K562 (cell line): ENCODE measurements at regions not wholly inside any gene's neighbourhood (a gene's known extent, or its start where the extent isn't known, plus 50 kb on each side); places are given as distances from the start of the nearest gene placed in this dataset.

Experiments used
- ATAC-seq: fragments of 200-7000 bp; cut with Tn5 transposase; 3 replicates; pipeline ENCODE4 v1.9.1; 2020; ENCODE audit warnings: moderate library complexity
- BruUV-seq: library from RNA; stranded (reverse); fragments of 400-500 nt; replicated peaks from 2 replicates; lab custom pipeline; 2021; lab: Mats Ljungman, UMichigan
- CTCF ChIA-PET: fragments of 300-600 bp; formaldehyde crosslinking; extraction: SDS; loops from one replicate; lab custom pipeline; 2021; ENCODE audit warnings: low intra/inter-chr PET ratio; lab: Yijun Ruan, JAX
- POLR2A ChIA-PET: fragments of 300-600, 350-650 bp; sonication (Branson Sonifier 250); formaldehyde crosslinking; extraction: SDS; loops from one replicate; lab custom pipeline; 2021; ENCODE audit warnings: antibody characterized with exemption, inconsistent platforms; lab: Yijun Ruan, JAX
- DNase-seq, 4 experiments: peaks; one replicate each; pipeline versions ENCODE4 v3.0.0 to v3.0.0-alpha.2; 2011 to 2018; ENCODE audit warnings: low spot score in 3 of 4, mixed read lengths in 3 of 4; ENCODE audit errors: extremely low read depth in 1 of 4
- FAIRE-seq: peaks from 2 replicates; lab custom pipeline; 2011; peaks lifted over from hg19 to GRCh38; lab: Jason Lieb, UNC
- H2AFZ ChIP-seq: 2 replicates; pipeline ENCODE4 v1.6.0; 2011; ENCODE audit warnings: low read depth, low read length, control low read depth, inconsistent platforms
- H3K27ac ChIP-seq: fragments of 200-600 bp; 3 replicates; pipeline ENCODE4 v1.8.0; 2011; ENCODE audit warnings: low read depth, mild to moderate bottlenecking, control low read depth, inconsistent platforms, low read length, moderate library complexity, mixed read lengths; ENCODE audit errors: extremely low read depth
- H3K27me3 ChIP-seq, 2 experiments: fragments of 300-600 bp in 1 of 2; 2 replicates in 1 of 2; 3 replicates in 1 of 2; pipeline versions ENCODE4 v1.6.0 to v1.8.0; 2011; ENCODE audit warnings: inconsistent platforms in 2 of 2, low read length in 2 of 2, mild to moderate bottlenecking in 1 of 2, mixed read lengths in 1 of 2, moderate library complexity in 1 of 2; ENCODE audit not compliant: control insufficient read depth in 2 of 2, insufficient read depth in 2 of 2
- H3K36me3 ChIP-seq: fragments of 300-600 bp; 3 replicates; pipeline ENCODE4 v1.8.0; 2011; ENCODE audit warnings: mild to moderate bottlenecking, low read length, inconsistent platforms; ENCODE audit not compliant: control insufficient read depth, insufficient read depth
- H3K4me1 ChIP-seq, 2 experiments: fragments of 200-600 bp in 1 of 2; replicated peaks in 1 of 2; 2 replicates in 1 of 2; 3 replicates in 1 of 2; pipeline versions ENCODE4 v1.5.1 to v1.8.0; 2011; ENCODE audit warnings: inconsistent platforms in 2 of 2, low read length in 2 of 2, mild to moderate bottlenecking in 1 of 2, mixed read lengths in 1 of 2, moderate library complexity in 1 of 2; ENCODE audit not compliant: control insufficient read depth in 2 of 2, insufficient read depth in 2 of 2
- H3K4me2 ChIP-seq: 2 replicates; pipeline ENCODE4 v1.6.1; 2011; ENCODE audit warnings: low read length, control low read depth, inconsistent platforms, mixed read lengths; ENCODE audit not compliant: insufficient read depth
- H3K4me3 ChIP-seq: fragments of 200-600 bp; sonication (generic), shearing (Covaris generic); 2 replicates; pipeline ENCODE4 v1.5.1; 2016; ENCODE audit warnings: control low read depth, inconsistent platforms
- H3K79me2 ChIP-seq: fragments of 200-600 bp; 3 replicates; pipeline ENCODE4 v1.8.0; 2011; ENCODE audit warnings: low read length, inconsistent platforms; ENCODE audit not compliant: control insufficient read depth, insufficient read depth
- H3K9ac ChIP-seq, 2 experiments: 2 replicates each; pipeline versions ENCODE4 v1.6.0 to v1.6.1; 2011; ENCODE audit warnings: low read depth in 2 of 2, low read length in 2 of 2, control low read depth in 1 of 2, inconsistent platforms in 1 of 2, mild to moderate bottlenecking in 1 of 2, mixed read lengths in 1 of 2; ENCODE audit not compliant: insufficient read depth in 1 of 2
- H3K9me1 ChIP-seq: one replicate; pipeline ENCODE4 v1.6.0; 2011; ENCODE audit warnings: inconsistent platforms, mild to moderate bottlenecking, low read length, moderate library complexity; ENCODE audit not compliant: control insufficient read depth, insufficient read depth
- H3K9me3 ChIP-seq: replicated peaks from 2 replicates; pipeline ENCODE4 v1.5.1; 2011; ENCODE audit warnings: low read depth, low read length, inconsistent platforms; ENCODE audit not compliant: control insufficient read depth, insufficient read depth
- H4K20me1 ChIP-seq: replicated peaks from 2 replicates; pipeline ENCODE4 v1.6.1; 2011; ENCODE audit warnings: low read length, inconsistent platforms, mixed read lengths; ENCODE audit not compliant: control insufficient read depth, insufficient read depth
- CHCHD3 ChIP-seq: fragments of 250-450 bp; sonication (Bioruptor Pico); IDR thresholded peaks from 2 replicates; pipeline ENCODE4 v2.1.2; 2022; ENCODE audit warnings: mild to moderate bottlenecking
- EP400 ChIP-seq: fragments of 450-650 bp; IDR thresholded peaks from 2 replicates; pipeline ENCODE4 v1.6.1; 2017; ENCODE audit warnings: antibody characterized with exemption, mild to moderate bottlenecking, moderate library complexity
- KHSRP ChIP-seq: fragments of 450-650 bp; IDR thresholded peaks from 2 replicates; pipeline ENCODE4 v1.6.1; 2017
- NR3C1 ChIP-seq: sonication (generic); formaldehyde crosslinking; IDR thresholded peaks from 2 replicates; pipeline ENCODE4 v1.8.1; 2022; ENCODE audit warnings: missing genetic modification reagents
- PHF20 ChIP-seq: fragments of 450-650 bp; IDR thresholded peaks from 2 replicates; pipeline ENCODE4 v1.6.1; 2018; ENCODE audit not compliant: partially characterized antibody
- RBM25 ChIP-seq: fragments of 200-400 bp; formaldehyde crosslinking; IDR thresholded peaks from 2 replicates; pipeline ENCODE4 v1.6.1; 2018; ENCODE audit warnings: low read length, low read depth, moderate library complexity; ENCODE audit not compliant: severe bottlenecking
- SIN3B ChIP-seq: fragments of 450-650 bp; IDR thresholded peaks from 2 replicates; pipeline ENCODE4 v1.6.1; 2017; ENCODE audit warnings: low read depth, mild to moderate bottlenecking, moderate library complexity
- SMARCC2 ChIP-seq: fragments of 450-650 bp; IDR thresholded peaks from 2 replicates; pipeline ENCODE4 v1.6.1; 2017; ENCODE audit warnings: antibody characterized with exemption, moderate library complexity, mild to moderate bottlenecking, low read depth
- SRSF9 ChIP-seq: fragments of 200-400 bp; formaldehyde crosslinking; IDR thresholded peaks from 2 replicates; pipeline ENCODE4 v1.6.1; 2017; ENCODE audit warnings: low read depth, low read length, borderline replicate concordance
- TAF1 ChIP-seq: IDR thresholded peaks from 2 replicates; pipeline ENCODE4 v1.6.1; 2011; ENCODE audit warnings: mild to moderate bottlenecking, low read length, moderate library complexity; ENCODE audit not compliant: insufficient read depth, control insufficient read depth, severe bottlenecking; ENCODE audit errors: extremely low read depth
- TSC22D4 ChIP-seq: fragments of 450-650 bp; IDR thresholded peaks from 2 replicates; pipeline ENCODE4 v1.6.1; 2016; ENCODE audit warnings: missing genetic modification characterization, missing biosample characterization, control low read depth
- WGBS: fragments of 100-300 bp; shearing (Covaris generic); methylation state at CpG from one replicate; pipeline ENCODE4 v1.1.6; 2016; ENCODE audit warnings: low coverage, mixed read lengths; ENCODE audit not compliant: insufficient coverage; ENCODE audit errors: missing lambda C conversion rate; 5-methylcytosine and 5-hydroxymethylcytosine counted together
- in situ Hi-C: fragments of 300-500 bp; cut with MboI; formaldehyde crosslinking; loops from 4 replicates; pipeline ENCODE4 v1.15.0; 2018; ENCODE audit warnings: inconsistent platforms, mixed read lengths
- intact Hi-C: fragments of 100-400 bp; cut with micrococcal nuclease; formaldehyde crosslinking; loops from 2 replicates; pipeline ENCODE4 v1.14.2; 2022
- TF ChIP-seq, protein P1 (sequence below), 2 experiments: fragments of 450-650 bp; formaldehyde crosslinking in 1 of 2; IDR thresholded peaks; 2 replicates each; pipeline versions ENCODE4 v1.4.0 to v1.6.1; 2014 to 2020; ENCODE audit warnings: mild to moderate bottlenecking in 2 of 2, borderline replicate concordance in 1 of 2, low read depth in 1 of 2

DNA sequence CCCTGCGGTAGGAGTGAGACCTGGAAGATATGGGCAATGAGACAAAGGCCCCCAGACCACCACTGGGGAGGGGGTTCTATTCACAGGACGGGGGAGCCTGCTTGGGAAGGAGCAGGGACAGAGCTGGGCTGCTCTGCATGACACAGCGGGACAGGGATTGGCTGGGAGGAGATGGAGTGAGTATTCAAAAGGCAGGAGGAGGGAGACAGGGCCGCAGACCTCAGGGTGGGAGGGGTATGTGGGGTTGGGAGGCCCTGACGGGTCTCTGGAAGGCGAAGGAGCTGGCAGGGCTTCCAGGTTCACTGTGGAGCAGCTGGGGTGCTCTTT lies 60.8 kb upstream of the RPS6KA2 start (continued):
- no peak for TF ChIP-seq EP400

- Histone ChIP-seq H3K9ac (no peak overlapping the region), H3K9me1 (no peaks in the 10 kb centered on the region), H4K20me1 (peaks cover 14% of the 10 kb centered on the region; the same call in 1 of the 2 replicates), H2AFZ (no peak overlapping the region), H3K4me2 (no peak overlapping the region), H3K9me3 (no peaks in the 10 kb centered on the region), H3K27me3 (peaks cover 61 to 85% of the 10 kb centered on the region in 2 experiments), H3K4me1 (no peaks in the 10 kb centered on the region), H3K4me3 (no peak overlapping the region), H3K79me2 (no peaks in the 10 kb centered on the region), H3K27ac (no peak overlapping the region), H3K36me3 (no peaks in the 10 kb centered on the region)
- no peak for DNase-seq
- ChIA-PET POLR2A (interaction anchor here (0.6 kb wide), 2 partner anchors 154 to 514 kb away, joined by 3 to 4 read pairs; no protein-coding TSS in a partner anchor), CTCF (no interaction called here)
- BruUV-seq: no TSS peak
- intact Hi-C loops: no loop called here
- in situ Hi-C loops: no loop called here
- no peak for FAIRE-seq
- no peak for ATAC-seq
- TF ChIP-seq CHCHD3 (CRISPR knock-in tag): no peak
- no peak for TF ChIP-seq PHF20
- no peak for TF ChIP-seq TAF1
- no peak for TF ChIP-seq SIN3B
- no peak for TF ChIP-seq KHSRP
- no peak for TF ChIP-seq TSC22D4
- no peak for TF ChIP-seq SMARCC2
- no peak for TF ChIP-seq NR3C1 (CRISPR knock-in tag)
- no peak for TF ChIP-seq RBM25
- no peak for TF ChIP-seq SRSF9
- TF ChIP-seq, protein P1, sequence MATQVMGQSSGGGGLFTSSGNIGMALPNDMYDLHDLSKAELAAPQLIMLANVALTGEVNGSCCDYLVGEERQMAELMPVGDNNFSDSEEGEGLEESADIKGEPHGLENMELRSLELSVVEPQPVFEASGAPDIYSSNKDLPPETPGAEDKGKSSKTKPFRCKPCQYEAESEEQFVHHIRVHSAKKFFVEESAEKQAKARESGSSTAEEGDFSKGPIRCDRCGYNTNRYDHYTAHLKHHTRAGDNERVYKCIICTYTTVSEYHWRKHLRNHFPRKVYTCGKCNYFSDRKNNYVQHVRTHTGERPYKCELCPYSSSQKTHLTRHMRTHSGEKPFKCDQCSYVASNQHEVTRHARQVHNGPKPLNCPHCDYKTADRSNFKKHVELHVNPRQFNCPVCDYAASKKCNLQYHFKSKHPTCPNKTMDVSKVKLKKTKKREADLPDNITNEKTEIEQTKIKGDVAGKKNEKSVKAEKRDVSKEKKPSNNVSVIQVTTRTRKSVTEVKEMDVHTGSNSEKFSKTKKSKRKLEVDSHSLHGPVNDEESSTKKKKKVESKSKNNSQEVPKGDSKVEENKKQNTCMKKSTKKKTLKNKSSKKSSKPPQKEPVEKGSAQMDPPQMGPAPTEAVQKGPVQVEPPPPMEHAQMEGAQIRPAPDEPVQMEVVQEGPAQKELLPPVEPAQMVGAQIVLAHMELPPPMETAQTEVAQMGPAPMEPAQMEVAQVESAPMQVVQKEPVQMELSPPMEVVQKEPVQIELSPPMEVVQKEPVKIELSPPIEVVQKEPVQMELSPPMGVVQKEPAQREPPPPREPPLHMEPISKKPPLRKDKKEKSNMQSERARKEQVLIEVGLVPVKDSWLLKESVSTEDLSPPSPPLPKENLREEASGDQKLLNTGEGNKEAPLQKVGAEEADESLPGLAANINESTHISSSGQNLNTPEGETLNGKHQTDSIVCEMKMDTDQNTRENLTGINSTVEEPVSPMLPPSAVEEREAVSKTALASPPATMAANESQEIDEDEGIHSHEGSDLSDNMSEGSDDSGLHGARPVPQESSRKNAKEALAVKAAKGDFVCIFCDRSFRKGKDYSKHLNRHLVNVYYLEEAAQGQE (IDR thresholded peaks at IDR 0.05; ENCODE audit: borderline replicate concordance): no peak
- TF ChIP-seq, protein P1 (CRISPR knock-in tag; IDR thresholded peaks at IDR 0.05; ENCODE audit: low read depth): no peak
- WGBS: 1% methylated on average over 21 of the region's 21 CpGs
Observed at GRCh38 chr6:166687070-166687878, 60.2 kb upstream of the RPS6KA2 start.
